ENCODE measurements at regions not wholly inside any gene's neighbourhood (a gene's known extent, or its start where the extent isn't known, plus 50 kb on each side); places are given as distances from the start of the nearest gene placed in this dataset.

DNA sequence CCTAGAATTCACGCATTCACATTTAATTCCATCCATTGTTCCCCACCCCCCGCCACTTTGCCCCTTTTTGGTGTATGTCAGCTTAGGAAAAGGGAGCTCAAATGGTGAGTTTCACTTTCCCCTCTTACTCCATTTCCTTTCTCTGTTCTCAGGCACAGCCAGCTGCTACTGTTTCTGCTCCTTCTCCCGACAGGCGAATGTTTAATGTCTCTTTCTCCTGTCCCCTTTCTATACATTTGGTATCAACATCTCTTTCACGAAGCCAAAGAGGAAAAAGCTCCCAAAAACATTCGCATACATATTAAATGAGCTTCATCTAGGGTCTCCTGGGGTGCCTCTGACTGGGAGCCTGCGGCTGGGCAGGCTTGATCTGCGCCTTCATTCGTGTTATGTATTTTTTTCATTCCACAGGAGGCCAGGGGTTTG, 124.2 kb upstream of the SATB2 start:
- DNase-seq, result no peak
- no peaks in the 10 kb centered on the region for H3K27me3 ChIP-seq
- 51% methylated on average over 9 of the region's 9 CpGs for WGBS, 2 donors
- intact Hi-C loops (cut with DNase I), result no loop called here
- no peak overlapping the region for H3K4me3 ChIP-seq (replicated peaks in 1 of 3)
- no peaks in the 10 kb centered on the region for H3K9me3 ChIP-seq
- H3K27ac ChIP-seq, result no peak overlapping the region
- H3K4me1 ChIP-seq, result no peaks in the 10 kb centered on the region
- no peaks in the 10 kb centered on the region for H3K36me3 ChIP-seq
- no peak for TF ChIP-seq POLR2A (IDR thresholded peaks at IDR 0.05)
- TF ChIP-seq, protein P1, sequence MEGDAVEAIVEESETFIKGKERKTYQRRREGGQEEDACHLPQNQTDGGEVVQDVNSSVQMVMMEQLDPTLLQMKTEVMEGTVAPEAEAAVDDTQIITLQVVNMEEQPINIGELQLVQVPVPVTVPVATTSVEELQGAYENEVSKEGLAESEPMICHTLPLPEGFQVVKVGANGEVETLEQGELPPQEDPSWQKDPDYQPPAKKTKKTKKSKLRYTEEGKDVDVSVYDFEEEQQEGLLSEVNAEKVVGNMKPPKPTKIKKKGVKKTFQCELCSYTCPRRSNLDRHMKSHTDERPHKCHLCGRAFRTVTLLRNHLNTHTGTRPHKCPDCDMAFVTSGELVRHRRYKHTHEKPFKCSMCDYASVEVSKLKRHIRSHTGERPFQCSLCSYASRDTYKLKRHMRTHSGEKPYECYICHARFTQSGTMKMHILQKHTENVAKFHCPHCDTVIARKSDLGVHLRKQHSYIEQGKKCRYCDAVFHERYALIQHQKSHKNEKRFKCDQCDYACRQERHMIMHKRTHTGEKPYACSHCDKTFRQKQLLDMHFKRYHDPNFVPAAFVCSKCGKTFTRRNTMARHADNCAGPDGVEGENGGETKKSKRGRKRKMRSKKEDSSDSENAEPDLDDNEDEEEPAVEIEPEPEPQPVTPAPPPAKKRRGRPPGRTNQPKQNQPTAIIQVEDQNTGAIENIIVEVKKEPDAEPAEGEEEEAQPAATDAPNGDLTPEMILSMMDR (IDR thresholded peaks at IDR 0.05), result no peak

DNA sequence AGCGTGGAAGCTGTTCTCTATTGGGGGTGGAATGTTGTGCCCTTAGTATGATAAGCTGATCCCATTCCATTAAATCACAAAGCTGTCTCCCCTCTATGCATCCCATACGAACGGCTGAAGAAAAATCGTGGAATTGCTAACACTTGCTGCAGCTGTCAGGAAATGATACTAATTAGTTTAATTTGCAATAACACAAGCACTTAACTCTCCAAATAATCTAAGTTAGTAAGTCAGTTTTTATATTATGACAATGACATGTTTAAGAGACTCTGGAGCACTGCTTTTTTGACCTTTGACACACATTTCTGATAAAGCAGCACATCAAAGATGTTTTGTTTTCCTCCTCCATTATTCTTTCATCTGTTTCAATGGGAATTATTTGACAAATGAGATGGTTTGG, 123.7 kb upstream of the SATB2 start:
- Histone ChIP-seq H3K27ac (no peak overlapping the region), H3K27me3 (no peaks in the 10 kb centered on the region), H3K36me3 (no peaks in the 10 kb centered on the region), H3K4me3 (replicated peaks in 1 of 3) (no peak overlapping the region), H3K4me1 (no peaks in the 10 kb centered on the region), H3K9me3 (no peaks in the 10 kb centered on the region)
- TF ChIP-seq, protein P1 (IDR thresholded peaks at IDR 0.05), result no peak
- TF ChIP-seq POLR2A (IDR thresholded peaks at IDR 0.05), result no peak
- no peak for DNase-seq
- intact Hi-C loops (cut with DNase I), result no loop called here
- WGBS, 2 donors, result 74 to 78% methylated on average over 4 of the region's 4 CpGs

DNA sequence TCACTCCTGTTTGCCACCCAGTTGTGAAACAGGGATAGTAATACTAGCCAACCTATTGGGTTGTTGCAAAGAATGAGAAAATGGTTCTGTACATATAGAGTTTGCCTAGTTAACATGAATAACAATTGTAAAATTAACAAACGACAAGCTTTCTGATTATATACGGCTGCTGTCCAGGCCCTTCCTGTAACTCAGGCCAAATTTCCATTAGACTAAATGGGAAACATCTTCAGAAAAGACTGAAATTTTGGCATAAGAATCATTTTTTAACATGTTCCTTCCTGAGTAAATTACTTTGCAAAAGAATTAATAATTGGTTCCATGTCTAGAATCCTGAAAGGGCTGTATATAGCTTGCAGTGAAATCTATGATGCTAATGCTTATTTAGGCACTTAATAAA, 117.7 kb upstream of the SATB2 start:
- no peak for DNase-seq
- no peak overlapping the region for H3K27ac ChIP-seq
- TF ChIP-seq, protein P1 (IDR thresholded peaks at IDR 0.05), result no peak
- TF ChIP-seq POLR2A (IDR thresholded peaks at IDR 0.05), result no peak
- intact Hi-C loops (cut with DNase I), result no loop called here
- WGBS, 2 donors, result 56 to 77% methylated on average over 2 of the region's 2 CpGs
- H3K27me3 ChIP-seq, result no peaks in the 10 kb centered on the region
- H3K4me1 ChIP-seq, result no peaks in the 10 kb centered on the region
- H3K36me3 ChIP-seq, result no peaks in the 10 kb centered on the region
- no peaks in the 10 kb centered on the region for H3K9me3 ChIP-seq
- no peak overlapping the region for H3K4me3 ChIP-seq (replicated peaks in 1 of 3)

GRCh38 chr2:199572571-199572970, 114.8 kb upstream of the SATB2 start:
- no peak for TF ChIP-seq POLR2A (IDR thresholded peaks at IDR 0.05)
- TF ChIP-seq, protein P1 (IDR thresholded peaks at IDR 0.05), result no peak
- 78 to 90% methylated on average over 1 of the region's 1 CpG for WGBS, 2 donors
- intact Hi-C loops (cut with DNase I), result no loop called here
- DNase-seq, result no peak
- H3K27ac ChIP-seq, result no peak overlapping the region
- no peaks in the 10 kb centered on the region for H3K9me3 ChIP-seq
- H3K4me3 ChIP-seq (replicated peaks in 1 of 3), result no peak overlapping the region
- no peaks in the 10 kb centered on the region for H3K36me3 ChIP-seq
- no peaks in the 10 kb centered on the region for H3K27me3 ChIP-seq
- H3K4me1 ChIP-seq, result no peaks in the 10 kb centered on the region

DNA sequence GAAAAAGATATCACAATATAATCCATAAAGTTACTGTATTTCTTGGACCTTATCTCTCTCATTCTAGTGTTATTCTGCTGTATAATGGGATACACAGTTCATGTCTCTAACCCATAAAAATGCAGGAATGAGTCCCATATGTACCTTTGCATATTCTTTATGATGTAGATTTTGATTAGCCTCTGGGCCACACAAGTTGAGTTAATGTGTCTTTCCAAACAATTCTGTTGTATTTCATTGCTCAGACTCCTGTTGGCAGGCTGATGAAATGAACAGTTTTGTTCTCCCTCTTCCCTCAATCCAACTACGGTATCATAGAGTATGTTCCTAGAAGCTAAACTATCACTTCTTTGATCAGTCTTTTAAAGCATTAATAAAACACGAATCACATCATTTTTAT, 113.2 kb upstream of the SATB2 start:
- H3K27ac ChIP-seq, result no peak overlapping the region
- no peaks in the 10 kb centered on the region for H3K4me1 ChIP-seq
- no peaks in the 10 kb centered on the region for H3K36me3 ChIP-seq
- 79 to 89% methylated on average over 2 of the region's 2 CpGs for WGBS, 2 donors
- intact Hi-C loops (cut with DNase I), result no loop called here
- H3K4me3 ChIP-seq (replicated peaks in 1 of 3), result no peak overlapping the region
- DNase-seq, result no peak
- no peaks in the 10 kb centered on the region for H3K27me3 ChIP-seq
- H3K9me3 ChIP-seq, result no peaks in the 10 kb centered on the region
- TF ChIP-seq, protein P1 (IDR thresholded peaks at IDR 0.05), result no peak
- TF ChIP-seq POLR2A (IDR thresholded peaks at IDR 0.05), result no peak

Measured in thyroid gland (tissue), 4 donors.